WERI-Rb-1 (cell line): ENCODE measurements at regions not wholly inside any gene's neighbourhood (a gene's known extent, or its start where the extent isn't known, plus 50 kb on each side); places are given as distances from the start of the nearest gene placed in this dataset.
"Not testable (repeated sequence)": the region's sequence is repeated elsewhere in the genome, so short reads cannot be mapped to it uniquely, and the experiment has no call there.

Source experiments
- DNase-seq: peaks from one replicate; pipeline ENCODE4 v3.0.0-alpha.2; 2020
- H3K27ac ChIP-seq: fragments of 250-450 bp; sonication (Bioruptor Pico); 2 replicates; pipeline ENCODE4 v1.5.1; 2020; ENCODE audit warnings: mild to moderate bottlenecking, moderate library complexity
- H3K27me3 ChIP-seq: fragments of 250-450 bp; sonication (Bioruptor Pico); 2 replicates; pipeline ENCODE4 v1.5.1; 2021; ENCODE audit warnings: mild to moderate bottlenecking, low read depth, moderate library complexity; ENCODE audit not compliant: insufficient read depth, severe bottlenecking
- H3K36me3 ChIP-seq: fragments of 250-450 bp; sonication (Bioruptor Pico); 2 replicates; pipeline ENCODE4 v1.5.1; 2020; ENCODE audit warnings: mild to moderate bottlenecking, moderate library complexity
- H3K4me3 ChIP-seq: 2 replicates; pipeline ENCODE4 v1.5.1; 2011; ENCODE audit warnings: low read depth, mild to moderate bottlenecking, control low read depth, low read length
- H3K9me3 ChIP-seq: fragments of 250-450 bp; sonication (Bioruptor Pico); 2 replicates; pipeline ENCODE4 v1.5.1; 2021; ENCODE audit warnings: mild to moderate bottlenecking, moderate library complexity; ENCODE audit not compliant: severe bottlenecking

DNA sequence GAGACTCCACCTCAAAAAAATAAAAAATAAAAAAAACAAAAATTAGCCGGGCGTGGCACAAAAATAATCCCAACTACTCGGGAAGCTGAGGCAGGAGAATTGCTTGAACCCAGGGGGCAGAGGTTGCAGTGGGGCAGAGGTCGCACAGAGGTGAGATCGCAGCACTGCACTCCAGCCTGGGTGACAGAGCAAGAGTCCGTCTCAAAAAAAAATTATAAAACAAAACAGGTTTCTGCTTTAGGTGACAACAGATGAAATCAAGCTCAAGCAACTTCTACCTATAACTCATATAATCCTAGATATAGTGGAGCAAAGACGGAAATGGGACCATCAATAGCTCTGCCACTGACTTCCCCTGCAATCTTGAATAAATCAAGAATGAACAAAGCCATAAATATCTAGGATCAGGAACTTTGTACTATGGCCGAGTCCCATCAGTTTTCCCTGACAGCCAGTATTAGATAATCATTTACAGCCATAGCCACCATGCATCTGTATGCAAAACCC lies 53.6 kb upstream of the PDPR start:
- not testable (repeated sequence) for DNase-seq, H3K4me3 ChIP-seq, H3K27ac ChIP-seq

DNA sequence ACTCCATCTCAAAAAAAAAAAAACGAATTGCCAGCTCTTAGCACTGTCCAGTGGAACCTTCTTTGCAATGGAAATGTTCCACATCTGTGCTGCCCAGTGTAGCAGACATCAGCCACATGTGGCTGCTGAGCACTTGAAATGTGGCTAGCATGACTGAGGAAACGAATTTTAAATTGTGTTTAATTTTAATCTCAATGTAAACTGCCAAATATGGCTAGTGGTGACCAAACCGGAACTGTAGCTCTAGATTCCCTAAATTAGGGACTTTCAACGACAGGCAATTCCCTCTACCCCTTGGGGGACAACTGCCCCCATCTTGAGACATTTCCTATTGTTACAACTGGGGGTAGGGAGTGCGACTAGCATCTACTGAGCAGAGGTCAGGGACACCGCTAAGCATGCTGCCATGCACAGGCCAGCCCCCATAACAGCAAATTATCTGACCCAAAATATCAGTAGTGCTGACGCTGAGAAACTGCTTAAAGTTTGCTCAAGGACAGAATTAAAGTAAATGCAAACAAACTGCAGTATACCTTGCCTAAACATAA lies 52.4 kb upstream of the PDPR start:
- H3K27me3 ChIP-seq, H3K27ac ChIP-seq: not testable (repeated sequence)

More for the DNA sequence above, 53.6 kb upstream of the PDPR start:
- not testable (repeated sequence) for H3K27me3 ChIP-seq, H3K9me3 ChIP-seq, H3K36me3 ChIP-seq

DNA sequence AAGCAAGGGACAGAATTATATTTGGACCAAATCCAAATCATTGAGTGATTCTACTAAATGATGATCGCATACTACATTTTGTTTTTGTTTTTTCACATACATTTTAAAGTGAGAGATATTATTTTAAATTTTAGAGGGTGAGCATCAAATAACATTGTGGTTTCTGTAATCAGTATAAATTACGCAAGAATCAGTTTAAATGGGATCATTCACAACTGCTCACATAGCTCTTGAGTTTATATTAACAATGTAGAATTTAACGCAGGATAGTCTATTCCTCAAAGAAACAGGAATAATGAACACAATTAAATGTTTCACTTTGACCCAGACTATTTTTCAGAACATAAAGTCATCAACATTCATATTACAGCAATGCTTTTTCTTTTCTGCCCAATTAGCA lies 51.2 kb upstream of the PDPR start:
- H3K27me3 ChIP-seq, H3K36me3 ChIP-seq, DNase-seq: not testable (repeated sequence)

More for the DNA sequence above, 52.4 kb upstream of the PDPR start:
- not testable (repeated sequence) for H3K9me3 ChIP-seq, H3K4me3 ChIP-seq, DNase-seq, H3K36me3 ChIP-seq

More for the DNA sequence above, 51.2 kb upstream of the PDPR start:
- not testable (repeated sequence) for H3K27ac ChIP-seq, H3K4me3 ChIP-seq, H3K9me3 ChIP-seq
